ENCODE measurements at regions not wholly inside any gene's neighbourhood (a gene's known extent, or its start where the extent isn't known, plus 50 kb on each side); places are given as distances from the start of the nearest gene placed in this dataset.
"Not testable (repeated sequence)": the region's sequence is repeated elsewhere in the genome, so short reads cannot be mapped to it uniquely, and the experiment has no call there.

DNA sequence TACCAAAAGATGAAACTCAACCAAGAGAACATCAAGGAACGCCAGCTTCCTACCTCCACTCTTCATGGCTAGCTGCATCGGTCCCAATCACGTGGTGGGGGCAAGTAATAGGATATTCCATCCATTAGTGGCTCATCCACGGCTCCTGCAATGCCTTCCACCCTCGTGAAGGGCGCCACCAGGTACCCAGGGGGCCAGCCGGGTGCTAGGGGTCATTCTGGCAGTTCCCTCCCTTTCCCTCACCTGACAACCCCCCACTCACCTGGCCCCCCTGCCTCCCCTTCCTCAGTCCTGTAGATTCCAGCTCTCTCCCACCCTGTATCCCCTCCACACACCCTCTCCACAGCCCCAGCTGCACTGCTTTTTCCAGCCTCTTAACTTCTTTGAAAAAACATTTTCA, 161.9 kb downstream of the URI1 start:
- no peak for DNase-seq

- DNase-seq: no peak
Observed at GRCh38 chr19:30105316-30105715, 163.3 kb downstream of the URI1 start.

GRCh38 chr19:30105727-30106126, 163.7 kb downstream of the URI1 start:
- no peak for DNase-seq

DNA sequence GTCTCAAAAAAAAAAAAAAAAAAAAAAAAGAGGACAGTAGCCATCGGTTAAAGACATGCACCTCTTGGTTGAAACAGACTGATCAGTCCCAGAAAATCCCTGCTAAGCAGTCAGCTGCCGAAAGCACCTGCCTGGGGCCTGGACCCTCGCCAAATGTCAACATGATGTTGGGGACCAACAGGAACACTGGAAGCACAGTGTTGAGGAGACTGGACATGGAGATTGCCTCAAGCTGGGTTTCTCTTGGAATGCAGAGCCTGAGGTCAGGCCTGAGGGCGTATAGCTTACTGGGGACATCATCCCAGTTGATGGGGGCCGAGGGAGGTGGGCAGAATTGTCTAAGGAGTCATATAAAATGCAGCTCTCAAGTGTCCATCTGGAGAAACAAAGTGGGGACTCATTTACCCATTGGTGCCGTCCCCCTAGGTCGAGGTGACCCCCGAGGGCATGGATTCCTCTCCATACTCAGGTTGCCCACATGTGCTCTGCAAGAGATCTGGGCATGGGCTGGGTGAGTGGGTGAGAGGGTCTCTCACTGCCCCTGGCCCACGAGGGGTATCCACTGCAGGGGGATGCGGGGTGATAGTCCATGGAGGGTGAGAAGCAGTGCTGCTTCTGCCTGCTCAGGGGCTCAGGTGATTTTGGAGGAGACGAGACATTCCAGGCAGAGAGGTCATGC, 164.5 kb downstream of the URI1 start:
- no peak for DNase-seq

DNA sequence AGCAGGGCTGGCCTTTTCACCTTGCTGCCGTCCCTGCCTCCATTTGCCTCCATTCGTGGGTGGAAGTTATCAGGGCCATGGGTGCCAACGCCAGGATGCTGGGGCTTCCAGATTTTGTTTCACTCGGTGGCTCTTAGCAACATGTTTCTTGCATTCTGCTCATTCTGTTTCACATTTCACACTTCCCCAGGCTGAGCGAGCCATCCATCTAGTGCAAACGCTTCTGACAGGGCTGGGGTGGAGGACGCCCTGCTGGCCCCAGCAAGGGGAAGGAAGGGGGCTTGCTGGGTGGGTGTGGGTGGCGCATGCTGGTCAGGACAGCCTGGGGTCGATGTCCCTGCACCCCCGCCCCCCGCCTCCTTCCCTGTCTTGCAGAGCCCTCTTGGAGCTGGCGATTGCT, 165.2 kb downstream of the URI1 start:
- DNase-seq: no peak

- DNase-seq: no peak
Observed at GRCh38 chr19:30109565-30109964, 167.5 kb downstream of the URI1 start.

DNA sequence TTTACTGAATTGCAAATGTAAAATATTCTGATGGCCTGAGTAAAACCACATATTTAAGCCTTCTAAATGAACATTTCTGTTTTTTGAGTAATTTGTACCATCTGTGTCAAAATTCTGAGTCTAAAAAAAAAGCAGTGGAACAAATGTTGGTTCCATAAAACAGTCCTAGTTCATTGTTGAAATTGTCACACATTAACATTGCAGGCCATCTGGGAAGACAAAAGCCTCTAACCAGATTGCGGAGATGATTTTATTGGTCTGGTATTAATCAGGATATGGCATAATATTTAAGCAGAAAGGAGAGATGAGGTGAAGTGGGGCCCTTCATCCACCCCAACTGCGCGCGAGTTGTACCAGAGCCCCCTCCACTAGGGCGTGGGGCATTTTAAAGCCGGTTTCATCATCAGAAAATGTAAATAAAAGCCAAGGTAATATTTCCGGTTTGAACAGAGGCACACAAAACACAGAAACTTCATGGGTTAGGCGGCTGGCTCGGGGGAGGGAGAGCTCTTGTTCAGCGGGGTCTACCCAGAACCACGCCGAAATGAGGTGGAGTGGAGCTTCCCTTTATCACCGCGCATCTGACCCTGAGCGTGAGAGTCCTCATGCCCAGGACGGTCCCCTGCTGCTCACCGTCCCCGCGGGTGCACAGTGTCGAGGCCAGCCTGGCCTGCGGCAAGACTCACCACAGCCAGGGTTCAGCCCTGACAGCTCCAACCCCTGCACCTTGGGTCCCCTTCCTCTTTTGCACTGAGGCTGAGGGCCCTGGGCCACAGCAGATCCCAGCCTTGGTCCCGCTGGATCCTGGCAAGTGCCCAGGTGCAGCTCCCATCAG, 169.2 kb downstream of the URI1 start:
- DNase-seq: no peak

- no peak for DNase-seq
Observed at GRCh38 chr19:30112171-30112570, 170.1 kb downstream of the URI1 start.

GRCh38 chr19:30112666-30113065, 170.6 kb downstream of the URI1 start:
- no peak for DNase-seq

- DNase-seq: no peak
Observed at GRCh38 chr19:30113186-30113585, 171.1 kb downstream of the URI1 start.

DNA sequence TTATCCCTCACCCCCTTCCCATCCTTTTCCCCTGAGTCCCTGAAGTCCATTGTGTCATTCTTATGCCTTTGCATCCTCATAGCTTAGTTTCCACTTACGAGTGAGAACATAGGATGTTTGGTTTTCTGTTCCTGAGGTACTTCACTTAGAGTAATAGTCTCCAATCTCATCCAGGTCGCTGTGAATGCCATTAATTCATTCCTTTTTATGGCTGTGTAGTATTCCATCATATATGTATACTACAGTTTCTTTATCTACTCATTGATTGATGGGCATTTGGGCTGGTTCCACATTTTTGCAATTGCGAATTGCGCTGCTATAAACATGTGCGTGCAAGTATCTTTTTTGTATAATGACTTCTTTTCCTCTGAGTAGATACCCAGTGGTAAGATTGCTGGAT, 172.1 kb downstream of the URI1 start:
- not testable (repeated sequence) for DNase-seq

- DNase-seq: no peak
Observed at GRCh38 chr19:30115947-30116346, 173.9 kb downstream of the URI1 start.

DNA sequence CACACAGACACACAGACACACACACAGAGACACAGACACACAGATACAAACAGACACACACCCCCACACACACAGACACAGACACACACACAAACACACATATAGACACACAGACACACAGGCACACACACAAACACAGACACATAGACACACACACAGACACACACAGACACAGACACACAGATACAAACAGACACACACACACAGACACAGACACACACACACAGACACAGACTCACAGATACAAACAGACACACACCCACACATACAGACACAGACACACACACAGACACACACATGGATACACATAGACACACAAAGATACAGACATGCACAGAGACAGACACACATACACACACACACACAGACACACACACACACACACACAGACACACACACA, 174.5 kb downstream of the URI1 start:
- DNase-seq: no peak

DNA sequence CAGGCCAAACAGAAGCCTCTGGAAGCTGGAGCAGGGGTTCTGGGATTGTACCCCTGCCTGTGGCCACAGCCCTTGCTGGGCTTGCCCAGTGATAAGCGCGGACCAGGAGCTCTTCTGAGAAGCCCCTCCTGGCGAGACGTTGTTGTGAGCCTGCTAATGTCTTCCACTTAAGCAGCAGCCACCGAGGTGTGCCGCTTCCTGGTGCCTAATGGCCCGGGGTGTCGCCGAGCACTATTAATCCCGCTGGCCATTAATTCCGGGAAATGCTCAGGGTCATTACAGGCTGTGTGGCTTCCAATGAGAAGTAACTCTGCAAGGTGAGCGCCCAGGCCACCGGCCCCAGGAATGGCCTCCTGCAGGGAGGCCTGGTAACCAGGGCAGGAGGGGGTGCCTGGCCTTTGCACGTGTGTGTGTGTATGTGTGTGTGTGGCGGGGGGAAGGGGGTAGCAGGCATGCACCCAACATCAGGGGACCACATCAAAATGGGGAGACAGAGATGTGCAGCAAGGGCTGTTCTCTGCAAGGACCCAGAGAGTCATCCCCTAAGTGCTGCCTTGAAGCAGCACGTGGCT, 175.0 kb downstream of the URI1 start:
- no peak for DNase-seq

DNA sequence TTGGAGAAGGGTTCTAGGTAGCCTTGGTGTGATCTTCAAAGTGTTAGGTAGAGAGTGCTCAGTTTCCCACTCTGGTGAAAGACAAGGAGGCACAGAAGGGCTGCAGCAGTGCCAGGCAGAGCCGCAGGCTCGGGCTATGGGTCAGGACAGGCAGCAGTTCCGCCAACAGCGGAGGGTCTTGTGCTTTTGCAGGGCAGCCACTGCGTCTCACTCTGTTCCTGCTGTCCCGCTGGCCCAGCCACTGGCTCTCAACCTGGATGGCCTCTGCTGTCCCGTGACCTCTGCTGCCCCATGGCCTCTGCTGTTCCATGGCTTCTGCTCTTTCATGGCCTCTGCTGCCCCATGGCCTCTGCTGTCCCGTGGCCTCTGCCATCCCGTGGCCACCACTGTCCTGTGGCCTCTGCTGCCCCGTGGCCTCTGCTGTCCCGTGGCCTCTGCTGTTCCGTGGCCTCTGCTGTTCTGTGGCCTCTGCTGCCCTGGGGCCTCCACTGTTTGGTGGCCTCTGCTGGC, 175.7 kb downstream of the URI1 start:
- DNase-seq: no peak

DNA sequence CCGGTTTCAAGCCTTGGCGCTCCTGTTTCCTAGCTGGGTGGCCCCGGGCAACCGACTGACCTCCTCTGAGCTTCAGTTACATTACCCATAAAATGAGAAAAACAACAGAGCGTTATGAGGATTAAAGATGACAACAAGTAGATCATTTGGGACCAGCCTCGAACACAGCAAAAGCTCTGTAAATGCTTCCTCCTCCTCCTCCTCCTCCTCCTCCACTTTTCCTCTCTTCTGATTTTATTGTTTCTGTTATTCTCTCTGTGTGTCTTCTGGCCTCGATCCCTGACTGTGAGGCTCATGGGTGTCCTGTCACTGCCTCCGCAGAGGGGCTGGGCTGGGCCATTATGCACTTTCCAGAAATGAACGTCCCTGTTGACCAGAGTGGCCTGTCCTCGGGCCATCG, 176.2 kb downstream of the URI1 start:
- no peak for DNase-seq

DNA sequence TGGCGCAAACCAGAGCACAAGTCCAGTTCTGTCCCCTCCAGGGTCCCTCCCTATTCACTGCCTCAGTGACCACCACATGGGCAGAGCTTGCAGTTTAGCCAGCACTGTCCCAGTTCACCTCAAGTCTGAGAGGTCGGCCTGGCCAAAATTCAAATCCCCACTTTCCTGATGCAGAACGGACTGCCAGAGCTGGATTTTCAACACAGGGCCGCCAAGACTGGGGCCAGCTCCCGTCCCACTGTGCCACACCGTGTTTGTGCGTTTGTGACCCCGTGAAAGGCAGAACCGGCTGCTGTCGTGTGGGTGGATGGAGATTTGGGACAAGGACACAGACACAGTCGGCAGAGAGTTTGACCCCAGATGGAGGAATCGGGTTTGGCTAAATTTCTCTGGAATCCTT, 176.7 kb downstream of the URI1 start:
- DNase-seq: no peak

DNA sequence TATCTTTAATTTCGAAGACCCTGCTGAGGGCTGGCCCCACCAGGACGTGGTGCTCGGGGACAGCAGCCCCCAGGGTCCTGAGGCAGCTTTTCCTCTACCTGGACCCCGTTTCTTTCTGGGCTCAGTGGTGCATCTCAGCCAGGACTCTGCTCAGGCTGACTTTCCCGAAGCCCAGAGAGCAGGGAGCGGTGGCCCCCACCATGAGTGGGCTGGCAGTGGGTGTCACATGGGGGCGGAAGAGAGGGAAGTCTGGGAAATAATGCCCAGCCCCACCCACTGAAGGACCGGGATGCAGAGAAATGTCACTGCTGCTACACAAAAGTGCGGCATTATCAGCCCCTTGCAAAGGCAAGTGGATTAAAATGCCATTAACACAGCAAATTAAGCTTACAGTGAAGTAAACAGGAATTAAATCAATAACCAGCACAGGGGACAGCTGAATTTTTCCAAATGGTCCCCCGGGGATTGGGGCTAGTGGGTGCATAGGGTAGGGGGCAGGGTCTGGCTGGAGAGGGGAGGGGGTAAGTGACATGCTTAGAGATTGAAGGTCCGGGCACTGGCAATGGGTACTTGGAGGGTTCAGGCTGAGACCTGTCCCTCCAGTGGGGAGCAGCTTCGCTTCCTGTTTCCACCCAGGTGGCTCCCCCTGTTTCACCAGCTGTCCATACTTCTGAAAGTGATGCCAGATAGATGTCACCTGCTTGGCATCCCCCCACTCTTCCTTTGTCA, 177.3 kb downstream of the URI1 start:
- DNase-seq: no peak

GRCh38 chr19:30120860-30121484, 178.9 kb downstream of the URI1 start:
- no peak for DNase-seq

DNA sequence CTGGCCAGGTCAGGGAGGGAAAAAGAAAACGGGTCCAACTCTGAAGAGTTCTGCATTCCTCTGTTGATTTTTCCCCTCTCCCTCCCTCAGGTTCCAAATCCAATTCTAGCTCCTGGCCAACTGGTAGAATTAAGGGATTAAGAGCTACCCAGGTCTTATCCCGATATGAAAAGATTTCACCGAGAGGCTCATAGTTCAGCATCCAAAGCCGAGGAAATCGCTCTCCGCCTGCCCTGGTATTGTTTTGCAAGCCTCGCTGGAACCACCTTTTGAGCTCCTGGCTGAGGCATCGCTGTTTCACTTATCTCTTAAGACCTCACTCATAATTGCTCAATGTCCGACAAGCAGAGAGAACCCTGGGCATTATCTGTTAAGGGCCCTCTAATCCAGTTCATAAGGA, 180.4 kb downstream of the URI1 start:
- DNase-seq: no peak

- DNase-seq: no peak
Observed at GRCh38 chr19:30123119-30123518, 181.1 kb downstream of the URI1 start.

GRCh38 chr19:30123611-30124010, 181.6 kb downstream of the URI1 start:
- no peak for DNase-seq

DNA sequence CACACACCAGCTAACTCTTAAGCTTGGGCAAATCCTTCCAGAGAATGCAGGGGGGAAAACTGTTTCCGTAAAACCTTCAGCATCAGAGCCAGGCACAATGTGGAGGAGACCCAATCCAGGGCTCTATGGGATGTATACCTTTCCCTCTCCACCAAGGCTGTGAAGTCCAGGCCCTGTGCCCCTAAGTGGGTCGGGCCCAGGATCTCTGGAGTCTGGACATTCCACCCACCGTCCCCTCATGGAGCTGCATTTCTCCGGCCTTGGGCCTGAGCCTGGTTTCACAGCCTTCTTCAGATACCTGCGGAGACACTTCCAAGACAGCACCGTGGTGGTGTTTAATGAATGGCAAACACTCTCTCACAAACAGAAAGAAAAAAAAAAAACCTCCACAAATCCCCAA, 186.2 kb downstream of the URI1 start:
- no peak for DNase-seq

All from activated CD4-positive, alpha-beta T cell treated with anti-CD3 and anti-CD28 coated beads, Interleukin-2, amount 50 U/mL, for 16 hours (primary cell).